ENCODE measurements at regions not wholly inside any gene's neighbourhood (a gene's known extent, or its start where the extent isn't known, plus 50 kb on each side); places are given as distances from the start of the nearest gene placed in this dataset.

DNA sequence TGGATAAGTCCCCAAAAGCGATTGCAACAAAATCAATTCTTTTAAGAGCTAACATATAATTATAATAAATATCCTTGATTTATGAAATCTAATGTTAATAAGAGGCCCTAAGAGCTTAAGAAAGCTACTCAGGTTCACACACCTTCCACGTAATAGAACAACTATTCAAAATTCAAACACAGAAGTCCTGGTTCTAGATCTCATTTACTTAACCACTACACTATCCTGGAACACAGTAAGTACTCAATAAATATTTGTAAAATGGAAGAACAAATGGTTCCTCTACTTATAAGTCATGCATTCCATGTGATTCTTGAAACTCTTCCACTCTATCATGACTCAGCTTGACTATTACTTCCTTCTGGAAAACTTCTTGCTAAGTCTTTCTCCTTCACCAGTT is 268.2 kb downstream of the FAM181B start:
- POLR2A ChIA-PET: no interaction called here
- Histone ChIP-seq H3K4me3 (replicated peaks in 1 of 3; ENCODE audit: insufficient read depth in 1 of 3, low read depth in 1 of 3, low read length in 3 of 3) (no peak overlapping the region), H3K9ac (replicated peaks; ENCODE audit: extremely low read depth, insufficient read depth, low read length) (no peak overlapping the region), H3K27ac (ENCODE audit: insufficient read depth, low read depth, low read length) (no peak overlapping the region), H4K20me1 (replicated peaks; ENCODE audit: control insufficient read depth, extremely low read depth, insufficient read depth, low read length) (no peaks in the 10 kb centered on the region), H3K9me1 (replicated peaks; ENCODE audit: control insufficient read depth, extremely low read depth, insufficient read depth, low read length) (no peaks in the 10 kb centered on the region), H3K36me3 (ENCODE audit: control insufficient read depth in 2 of 2, extremely low read depth in 1 of 2, insufficient read depth in 2 of 2, low read length in 2 of 2) (no peaks in the 10 kb centered on the region), H3K4me2 (ENCODE audit: insufficient read depth, low read length) (no peak overlapping the region), H3K79me2 (ENCODE audit: control insufficient read depth, insufficient read depth, low read length) (no peaks in the 10 kb centered on the region), H3K27me3 (ENCODE audit: control insufficient read depth in 2 of 2, insufficient read depth in 2 of 2, low read length in 2 of 2) (no peaks in the 10 kb centered on the region), H2AFZ (ENCODE audit: low read depth, low read length) (no peak overlapping the region), H3K4me1 (ENCODE audit: control insufficient read depth, extremely low read depth, insufficient read depth, low read length) (no peaks in the 10 kb centered on the region), H3K9me3 (replicated peaks; ENCODE audit: control insufficient read depth, insufficient read depth, low read length) (no peaks in the 10 kb centered on the region)
- TF ChIP-seq GATA2 (IDR thresholded peaks at IDR 0.05; ENCODE audit: insufficient read depth, insufficient read length, low read depth, low read length) (no peak), POLR2AphosphoS5 (IDR thresholded peaks at IDR 0.05; ENCODE audit: insufficient read depth, low read depth, low read length) (no peak), POLR2A (IDR thresholded peaks at IDR 0.05; ENCODE audit: low read depth, low read length) (no peak), CTCF (IDR thresholded peaks at IDR 0.05; ENCODE audit: extremely low read depth in 1 of 2, insufficient read depth in 1 of 2, low read depth in 1 of 2, low read length in 2 of 2) (no peak), FOS (IDR thresholded peaks at IDR 0.05; ENCODE audit: borderline replicate concordance, insufficient read depth, low read length) (no peak), JUN (IDR thresholded peaks at IDR 0.05; ENCODE audit: borderline replicate concordance, insufficient read depth, insufficient read length, low read depth) (no peak), MYC (IDR thresholded peaks at IDR 0.05; ENCODE audit: low read depth, low read length) (no peak), EZH2 (IDR thresholded peaks at IDR 0.05; ENCODE audit: borderline replicate concordance, low read depth, low read length, severe bottlenecking) (no peak)
- TF ChIP-seq, protein P1, sequence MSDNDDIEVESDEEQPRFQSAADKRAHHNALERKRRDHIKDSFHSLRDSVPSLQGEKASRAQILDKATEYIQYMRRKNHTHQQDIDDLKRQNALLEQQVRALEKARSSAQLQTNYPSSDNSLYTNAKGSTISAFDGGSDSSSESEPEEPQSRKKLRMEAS (IDR thresholded peaks at IDR 0.05; ENCODE audit: insufficient read depth, insufficient read length): no peak
- FAIRE-seq (no peak), DNase-seq (ENCODE audit: low read depth, low spot score) (no peak)
- CTCF ChIA-PET: no interaction called here
- dilution Hi-C loops (cut with MboI; ENCODE audit: extremely low pct_ligation_motif_present, low sequenced_read_pairs): no loop called here
- BruUV-seq (replicated peaks): no TSS peak
- intact Hi-C loops (cut with micrococcal nuclease): no loop called here
